Fibroblast of lung (primary cell): ENCODE measurements at regions not wholly inside any gene's neighbourhood (a gene's known extent, or its start where the extent isn't known, plus 50 kb on each side); places are given as distances from the start of the nearest gene placed in this dataset.

Source experiments
- DNase-seq, 2 donors: peaks; one replicate each; pipeline versions ENCODE4 v3.0.0 to v3.0.0-alpha.2; 2010; ENCODE audit warnings: low read depth in 2 of 2
- H2AFZ ChIP-seq: 2 replicates; pipeline ENCODE4 v1.5.1; 2012; ENCODE audit warnings: low read length, control low read depth, inconsistent platforms
- H3K27ac ChIP-seq: 2 replicates; pipeline ENCODE4 v1.5.1; 2011; ENCODE audit warnings: low read length, control low read depth; ENCODE audit not compliant: insufficient read depth
- H3K27me3 ChIP-seq: 2 replicates; pipeline ENCODE4 v1.5.1; 2011; ENCODE audit warnings: mild to moderate bottlenecking, low read length; ENCODE audit not compliant: control insufficient read depth, insufficient read depth
- H3K36me3 ChIP-seq: 2 replicates; pipeline ENCODE4 v1.5.1; 2011; ENCODE audit warnings: low read length; ENCODE audit not compliant: control insufficient read depth, insufficient read depth
- H3K4me1 ChIP-seq: 2 replicates; pipeline ENCODE4 v1.5.1; 2011; ENCODE audit warnings: low read length; ENCODE audit not compliant: control insufficient read depth, insufficient read depth; ENCODE audit errors: extremely low read depth
- H3K4me2 ChIP-seq: 2 replicates; pipeline ENCODE4 v1.5.1; 2011; ENCODE audit warnings: low read length, control low read depth; ENCODE audit not compliant: insufficient read depth; ENCODE audit errors: extremely low read depth
- H3K4me3 ChIP-seq, 4 experiments: fragments of 200-600 bp in 1 of 4; sonication (generic) in 1 of 4; replicated peaks in 1 of 4; 2 replicates each; pipeline ENCODE4 v1.5.1; 2011 to 2016; ENCODE audit warnings: low read length in 4 of 4, low read depth in 3 of 4, mild to moderate bottlenecking in 3 of 4, control low read depth in 2 of 4, inconsistent platforms in 1 of 4, mixed read lengths in 1 of 4; ENCODE audit not compliant: insufficient read depth in 1 of 4; ENCODE audit errors: control extremely low read depth in 1 of 4
- H3K79me2 ChIP-seq: 2 replicates; pipeline ENCODE4 v1.5.1; 2012; ENCODE audit warnings: mild to moderate bottlenecking, low read length, inconsistent platforms; ENCODE audit not compliant: control insufficient read depth, insufficient read depth
- H3K9ac ChIP-seq: 2 replicates; pipeline ENCODE4 v1.5.1; 2011; ENCODE audit warnings: mild to moderate bottlenecking, low read length, control low read depth; ENCODE audit not compliant: insufficient read depth
- H3K9me3 ChIP-seq: 2 replicates; pipeline ENCODE4 v1.5.1; 2012; ENCODE audit warnings: low read depth, low read length; ENCODE audit not compliant: control insufficient read depth, insufficient read depth
- H4K20me1 ChIP-seq: 2 replicates; pipeline ENCODE4 v1.5.1; 2011; ENCODE audit warnings: low read length; ENCODE audit not compliant: control insufficient read depth, insufficient read depth; ENCODE audit errors: extremely low read depth
- CTCF ChIP-seq, 2 donors: IDR thresholded peaks in 1 of 2; conservative IDR thresholded peaks in 1 of 2; 1 replicate in 1 of 2; 2 replicates in 1 of 2; pipeline ENCODE4 v1.5.1; 2011 to 2012; ENCODE audit warnings: low read length in 2 of 2, control low read depth in 1 of 2, inconsistent platforms in 1 of 2, low read depth in 1 of 2, mild to moderate bottlenecking in 1 of 2
- EZH2 ChIP-seq: IDR thresholded peaks from 2 replicates; pipeline ENCODE4 v1.5.1; 2012; ENCODE audit warnings: low read length, control low read depth, mild to moderate bottlenecking; ENCODE audit errors: missing control alignments

- Histone ChIP-seq H2AFZ (no peak overlapping the region), H3K27ac (no peak overlapping the region), H3K79me2 (no peaks in the 10 kb centered on the region), H3K4me3 (no peak overlapping the region), H3K4me2 (no peak overlapping the region), H3K4me1 (no peaks in the 10 kb centered on the region), H3K36me3 (no peaks in the 10 kb centered on the region), H3K27me3 (no peaks in the 10 kb centered on the region), H3K9me3 (no peaks in the 10 kb centered on the region), H4K20me1 (no peaks in the 10 kb centered on the region), H3K9ac (no peak overlapping the region)
- TF ChIP-seq CTCF (conservative IDR thresholded peaks at IDR 0.05 in 1 of 2, IDR thresholded peaks at IDR 0.05 in 1 of 2; ENCODE audit: low read depth in 1 of 2, low read length in 2 of 2) (no peak), EZH2 (no peak)
- no peak for DNase-seq
Observed at GRCh38 chr10:53253221-53253620, 480.6 kb upstream of the MBL2 start.

- Histone ChIP-seq H3K9ac (no peak overlapping the region), H3K27ac (no peak overlapping the region), H3K4me3 (no peak overlapping the region), H3K79me2 (no peaks in the 10 kb centered on the region), H3K4me1 (no peaks in the 10 kb centered on the region), H3K9me3 (no peaks in the 10 kb centered on the region), H3K4me2 (no peak overlapping the region), H4K20me1 (no peaks in the 10 kb centered on the region), H3K27me3 (no peaks in the 10 kb centered on the region), H2AFZ (no peak overlapping the region), H3K36me3 (no peaks in the 10 kb centered on the region)
- TF ChIP-seq EZH2 = no peak
- TF ChIP-seq CTCF (conservative IDR thresholded peaks at IDR 0.05 in 1 of 2, IDR thresholded peaks at IDR 0.05 in 1 of 2; ENCODE audit: low read depth in 1 of 2, low read length in 2 of 2) = no peak
- no peak for DNase-seq
Observed at GRCh38 chr10:53239873-53240272, 467.3 kb upstream of the MBL2 start.

- H3K9ac ChIP-seq = no peak overlapping the region
- no peak overlapping the region for H3K4me2 ChIP-seq
- H3K4me1 ChIP-seq = no peaks in the 10 kb centered on the region
- H3K27ac ChIP-seq = no peak overlapping the region
- TF ChIP-seq EZH2 (no peak), CTCF (conservative IDR thresholded peaks at IDR 0.05 in 1 of 2, IDR thresholded peaks at IDR 0.05 in 1 of 2; ENCODE audit: low read depth in 1 of 2, low read length in 2 of 2) (no peak)
- no peaks in the 10 kb centered on the region for H3K27me3 ChIP-seq
- H3K4me3 ChIP-seq = no peak overlapping the region
- no peaks in the 10 kb centered on the region for H4K20me1 ChIP-seq
- DNase-seq = no peak
- H3K9me3 ChIP-seq = no peaks in the 10 kb centered on the region
- no peaks in the 10 kb centered on the region for H3K79me2 ChIP-seq
- H2AFZ ChIP-seq = no peak overlapping the region
- H3K36me3 ChIP-seq = no peaks in the 10 kb centered on the region
Observed at GRCh38 chr10:53236941-53237340, 464.4 kb upstream of the MBL2 start.
